HepG2 (cell line): ENCODE measurements at regions not wholly inside any gene's neighbourhood (a gene's known extent, or its start where the extent isn't known, plus 50 kb on each side); places are given as distances from the start of the nearest gene placed in this dataset.

Source experiments
- AHDC1 ChIP-seq: sonication (generic); formaldehyde crosslinking; IDR thresholded peaks from 2 replicates; pipeline ENCODE4 v1.5.1; 2020; ENCODE audit warnings: mild to moderate bottlenecking, missing genetic modification reagents, borderline replicate concordance
- CERS6 ChIP-seq: sonication (generic); formaldehyde crosslinking; IDR thresholded peaks from 2 replicates; pipeline ENCODE4 v1.5.0; 2020; ENCODE audit warnings: missing genetic modification reagents
- FOXC1 ChIP-seq: sonication (generic); formaldehyde crosslinking; IDR thresholded peaks from 2 replicates; pipeline ENCODE4 v1.8.0; 2022; ENCODE audit warnings: mild to moderate bottlenecking, missing genetic modification reagents, borderline replicate concordance
- KDM6A ChIP-seq: IDR thresholded peaks from 2 replicates; pipeline ENCODE4 v1.6.1; 2016; ENCODE audit warnings: low read depth
- NFE2L1 ChIP-seq: sonication (generic); formaldehyde crosslinking; IDR thresholded peaks from 2 replicates; pipeline ENCODE4 v1.4.0; 2020; ENCODE audit warnings: missing genetic modification reagents, mild to moderate bottlenecking, borderline replicate concordance
- RBM39 ChIP-seq: fragments of 200-400 bp; formaldehyde crosslinking; IDR thresholded peaks from one replicate; pipeline ENCODE4 v1.6.1; 2018; ENCODE audit warnings: antibody characterized with exemption, mild to moderate bottlenecking, low read depth, low read length; ENCODE audit not compliant: poor library complexity, severe bottlenecking
- REST ChIP-seq, 2 experiments: IDR thresholded peaks; 2 replicates each; pipeline ENCODE4 v1.6.1; 2011 to 2012; ENCODE audit warnings: low read length in 2 of 2, borderline replicate concordance in 1 of 2, low read depth in 1 of 2, mild to moderate bottlenecking in 1 of 2, moderate library complexity in 1 of 2
- TCF7L2 ChIP-seq: IDR thresholded peaks from 2 replicates; pipeline ENCODE4 v1.6.1; 2011; ENCODE audit warnings: mild to moderate bottlenecking, low read depth, low read length, moderate library complexity
- TEAD2 ChIP-seq: sonication (generic); formaldehyde crosslinking; IDR thresholded peaks from 2 replicates; pipeline ENCODE4 v1.9.0; 2021; ENCODE audit warnings: missing genetic modification reagents
- TRIM22 ChIP-seq: fragments of 450-650 bp; IDR thresholded peaks from 2 replicates; pipeline ENCODE4 v1.6.1; 2017
- ZBTB37 ChIP-seq: sonication (generic); formaldehyde crosslinking; IDR thresholded peaks from 2 replicates; pipeline ENCODE4 v1.4.0; 2020; ENCODE audit warnings: mild to moderate bottlenecking, missing genetic modification reagents
- ZKSCAN8 ChIP-seq: IDR thresholded peaks from 2 replicates; pipeline ENCODE4 v1.6.1; 2016; ENCODE audit warnings: borderline replicate concordance, missing genetic modification reagents, missing compliant biosample characterization
- ZNF282 ChIP-seq: fragments of 450-650 bp; IDR thresholded peaks from 2 replicates; pipeline ENCODE4 v1.6.1; 2018; ENCODE audit not compliant: partially characterized antibody
- ZNF333 ChIP-seq: sonication (generic); formaldehyde crosslinking; IDR thresholded peaks from 2 replicates; pipeline ENCODE4 v1.4.0; 2020; ENCODE audit warnings: mild to moderate bottlenecking, missing genetic modification reagents, borderline replicate concordance
- ZNF598 ChIP-seq: sonication (generic); formaldehyde crosslinking; IDR thresholded peaks from 2 replicates; pipeline ENCODE4 v1.5.1; 2020; ENCODE audit warnings: mild to moderate bottlenecking, missing genetic modification reagents, borderline replicate concordance
- ZNF7 ChIP-seq: IDR thresholded peaks from 2 replicates; pipeline ENCODE4 v1.6.1; 2016; ENCODE audit warnings: missing biosample characterization, missing genetic modification reagents

GRCh38 chrX:20432746-20433387 is 166.2 kb upstream of the RPS6KA3 start (continued):
- no peak for TF ChIP-seq FOXC1 (CRISPR knock-in tag)
- TF ChIP-seq ZKSCAN8, result no peak
- no peak for TF ChIP-seq TEAD2 (CRISPR knock-in tag)
- no peak for TF ChIP-seq KDM6A (CRISPR knock-in tag)
- TF ChIP-seq AHDC1 (CRISPR knock-in tag), result 0 out of 2 replicates have a peak, but pooled peaks have one; percentile 8
- TF ChIP-seq ZNF7, result no peak
- TF ChIP-seq ZNF282, result no peak
- TF ChIP-seq REST (IDR thresholded peaks at IDR 0.05; ENCODE audit: borderline replicate concordance in 1 of 2, low read depth in 1 of 2, low read length in 2 of 2), result 0 out of 4 replicates have a peak, but pooled peaks of 1 of the 2 experiments have one; percentile 16
- TF ChIP-seq RBM39, result no peak
- peak; percentile 56; the same call in 1 of the 2 replicates for TF ChIP-seq TCF7L2
- TF ChIP-seq TRIM22, result no peak
- TF ChIP-seq NFE2L1 (CRISPR knock-in tag), result no peak
- no peak for TF ChIP-seq ZNF333 (CRISPR knock-in tag)
- no peak for TF ChIP-seq ZBTB37 (CRISPR knock-in tag)
- TF ChIP-seq CERS6, result no peak
- TF ChIP-seq ZNF598 (CRISPR knock-in tag), result no peak
